ENCODE measurements at regions not wholly inside any gene's neighbourhood (a gene's known extent, or its start where the extent isn't known, plus 50 kb on each side); places are given as distances from the start of the nearest gene placed in this dataset.

GRCh38 chr3:144546539-144546938 is 574.9 kb downstream of the DIPK2A start:
- Histone ChIP-seq H3K9me3 (ENCODE audit: control insufficient read depth, low read length) (no peaks in the 10 kb centered on the region), H3K4me1 (ENCODE audit: control insufficient read depth, insufficient read depth, low read length) (peaks cover 8% of the 10 kb centered on the region), H3K4me3 (ENCODE audit: low read length) (no peak overlapping the region), H3K27ac (ENCODE audit: low read depth, low read length) (no peak overlapping the region), H3K36me3 (ENCODE audit: control insufficient read depth, insufficient read depth, low read length) (no peaks in the 10 kb centered on the region), H3K9ac (ENCODE audit: extremely low read depth, low read length, poor library complexity, severe bottlenecking) (no peak overlapping the region), H3K27me3 (ENCODE audit: control insufficient read depth, insufficient read depth, low read length, poor library complexity, severe bottlenecking) (no peaks in the 10 kb centered on the region)
- Mint-ChIP-seq H3K36me3 (ENCODE audit: low read depth) (no peaks in the 10 kb centered on the region), H3K4me3 (no peak overlapping the region), H3K27ac (no peak overlapping the region), H3K9me3 (no peaks in the 10 kb centered on the region), H3K4me1 (peaks cover 20% of the 10 kb centered on the region), H3K27me3 (ENCODE audit: insufficient read depth) (no peaks in the 10 kb centered on the region)
- WGBS, 2 experiments (ENCODE audit: insufficient coverage in 1 of 2, insufficient read length in 1 of 2), result 79 to 100% methylated on average over 1 to 2 of the region's 2 CpGs
- TF ChIP-seq, protein P1, sequence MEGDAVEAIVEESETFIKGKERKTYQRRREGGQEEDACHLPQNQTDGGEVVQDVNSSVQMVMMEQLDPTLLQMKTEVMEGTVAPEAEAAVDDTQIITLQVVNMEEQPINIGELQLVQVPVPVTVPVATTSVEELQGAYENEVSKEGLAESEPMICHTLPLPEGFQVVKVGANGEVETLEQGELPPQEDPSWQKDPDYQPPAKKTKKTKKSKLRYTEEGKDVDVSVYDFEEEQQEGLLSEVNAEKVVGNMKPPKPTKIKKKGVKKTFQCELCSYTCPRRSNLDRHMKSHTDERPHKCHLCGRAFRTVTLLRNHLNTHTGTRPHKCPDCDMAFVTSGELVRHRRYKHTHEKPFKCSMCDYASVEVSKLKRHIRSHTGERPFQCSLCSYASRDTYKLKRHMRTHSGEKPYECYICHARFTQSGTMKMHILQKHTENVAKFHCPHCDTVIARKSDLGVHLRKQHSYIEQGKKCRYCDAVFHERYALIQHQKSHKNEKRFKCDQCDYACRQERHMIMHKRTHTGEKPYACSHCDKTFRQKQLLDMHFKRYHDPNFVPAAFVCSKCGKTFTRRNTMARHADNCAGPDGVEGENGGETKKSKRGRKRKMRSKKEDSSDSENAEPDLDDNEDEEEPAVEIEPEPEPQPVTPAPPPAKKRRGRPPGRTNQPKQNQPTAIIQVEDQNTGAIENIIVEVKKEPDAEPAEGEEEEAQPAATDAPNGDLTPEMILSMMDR (conservative IDR thresholded peaks at IDR 0.05), result no peak
- no peak for DNase-seq

- Mint-ChIP-seq H3K4me3 (no peak overlapping the region), H3K27ac (peak overlapping the region; percentile 20), H3K36me3 (ENCODE audit: low read depth) (no peaks in the 10 kb centered on the region), H3K4me1 (peaks cover 31% of the 10 kb centered on the region), H3K27me3 (ENCODE audit: insufficient read depth) (no peaks in the 10 kb centered on the region), H3K9me3 (no peaks in the 10 kb centered on the region)
- H3K36me3 ChIP-seq (ENCODE audit: control insufficient read depth, insufficient read depth, low read length), result no peaks in the 10 kb centered on the region
- no peak overlapping the region for H3K27ac ChIP-seq (ENCODE audit: low read depth, low read length)
- H3K27me3 ChIP-seq (ENCODE audit: control insufficient read depth, insufficient read depth, low read length, poor library complexity, severe bottlenecking), result no peaks in the 10 kb centered on the region
- DNase-seq, result no peak
- no peaks in the 10 kb centered on the region for H3K9me3 ChIP-seq (ENCODE audit: control insufficient read depth, low read length)
- TF ChIP-seq, protein P1 (conservative IDR thresholded peaks at IDR 0.05), result no peak
- H3K4me1 ChIP-seq (ENCODE audit: control insufficient read depth, insufficient read depth, low read length), result peaks cover 9% of the 10 kb centered on the region
- WGBS, 2 experiments (ENCODE audit: insufficient coverage in 1 of 2, insufficient read length in 1 of 2), result 73 to 84% methylated on average over 3 to 4 of the region's 4 CpGs
- no peak overlapping the region for H3K4me3 ChIP-seq (ENCODE audit: low read length)
- no peak overlapping the region for H3K9ac ChIP-seq (ENCODE audit: extremely low read depth, low read length, poor library complexity, severe bottlenecking)
Measured at GRCh38 chr3:144548346-144548745, 576.7 kb downstream of the DIPK2A start.

GRCh38 chr3:144549166-144549565 is 577.5 kb downstream of the DIPK2A start:
- Histone ChIP-seq H3K4me1 (ENCODE audit: control insufficient read depth, insufficient read depth, low read length) (peaks cover 16% of the 10 kb centered on the region), H3K27me3 (ENCODE audit: control insufficient read depth, insufficient read depth, low read length, poor library complexity, severe bottlenecking) (no peaks in the 10 kb centered on the region), H3K4me3 (ENCODE audit: low read length) (no peak overlapping the region), H3K9ac (ENCODE audit: extremely low read depth, low read length, poor library complexity, severe bottlenecking) (no peak overlapping the region), H3K36me3 (ENCODE audit: control insufficient read depth, insufficient read depth, low read length) (no peaks in the 10 kb centered on the region), H3K9me3 (ENCODE audit: control insufficient read depth, low read length) (no peaks in the 10 kb centered on the region), H3K27ac (ENCODE audit: low read depth, low read length) (no peak overlapping the region)
- no peak for DNase-seq
- WGBS, 2 experiments (ENCODE audit: insufficient coverage in 1 of 2, insufficient read length in 1 of 2), result 27 to 33% methylated on average over 1 of the region's 1 CpG
- H3K4me1 Mint-ChIP-seq, result peaks cover 39% of the 10 kb centered on the region
- no peak overlapping the region for H3K27ac Mint-ChIP-seq
- no peaks in the 10 kb centered on the region for H3K36me3 Mint-ChIP-seq (ENCODE audit: low read depth)
- no peaks in the 10 kb centered on the region for H3K9me3 Mint-ChIP-seq
- TF ChIP-seq, protein P1 (conservative IDR thresholded peaks at IDR 0.05), result no peak
- no peaks in the 10 kb centered on the region for H3K27me3 Mint-ChIP-seq (ENCODE audit: insufficient read depth)
- no peak overlapping the region for H3K4me3 Mint-ChIP-seq
